HepG2 (cell line): ENCODE measurements at regions not wholly inside any gene's neighbourhood (a gene's known extent, or its start where the extent isn't known, plus 50 kb on each side); places are given as distances from the start of the nearest gene placed in this dataset.

ENCODE experiments used
- ISX ChIP-seq: sonication (generic); formaldehyde crosslinking; conservative IDR thresholded peaks from 2 replicates; pipeline ENCODE4 v1.5.0; 2020; ENCODE audit warnings: missing genetic modification reagents
- MAZ ChIP-seq, 2 experiments: sonication (generic) in 1 of 2; formaldehyde crosslinking in 1 of 2; IDR thresholded peaks; 2 replicates each; pipeline versions ENCODE4 v1.5.0 to v1.6.1; 2012 to 2020; ENCODE audit warnings: low read depth in 2 of 2, mild to moderate bottlenecking in 2 of 2, borderline replicate concordance in 1 of 2, improper control_type of control experiment in 1 of 2, low read length in 1 of 2, missing genetic modification reagents in 1 of 2, moderate library complexity in 1 of 2
- ZBTB26 ChIP-seq: IDR thresholded peaks from 2 replicates; pipeline ENCODE4 v1.6.1; 2016; ENCODE audit warnings: missing compliant biosample characterization, missing genetic modification reagents, borderline replicate concordance
- ZNF263 ChIP-seq: sonication (generic); formaldehyde crosslinking; IDR thresholded peaks from 2 replicates; pipeline ENCODE4 v1.4.0; 2020; ENCODE audit warnings: missing genetic modification reagents
- ZNF282 ChIP-seq: fragments of 450-650 bp; IDR thresholded peaks from 2 replicates; pipeline ENCODE4 v1.6.1; 2018; ENCODE audit not compliant: partially characterized antibody
- ZNF841 ChIP-seq: sonication (generic); formaldehyde crosslinking; IDR thresholded peaks from 2 replicates; pipeline ENCODE4 v1.8.1; 2023; ENCODE audit warnings: missing genetic modification reagents, borderline replicate concordance

GRCh38 chr5:29414681-29415080, 1778.8 kb upstream of the CDH6 start:
- TF ChIP-seq ZBTB26 (CRISPR knock-in tag) (no peak), ZNF841 (CRISPR knock-in tag) (no peak), ZNF282 (no peak), ZNF263 (no peak), ISX (CRISPR knock-in tag) (no peak), MAZ (IDR thresholded peaks at IDR 0.05; ENCODE audit: borderline replicate concordance, low read depth, low read length) (no peak), MAZ (CRISPR knock-in tag; IDR thresholded peaks at IDR 0.05; ENCODE audit: low read depth) (no peak)
